Endothelial cell of umbilical vein (primary cell): ENCODE measurements at regions not wholly inside any gene's neighbourhood (a gene's known extent, or its start where the extent isn't known, plus 50 kb on each side); places are given as distances from the start of the nearest gene placed in this dataset.

Experiments
- BruUV-seq: library from RNA; stranded (reverse); fragments of 400-500 nt; replicated peaks from 2 replicates; lab custom pipeline; 2021; lab: Mats Ljungman, UMichigan
- CTCF ChIA-PET: fragments of 300-600, 350-600 bp; sonication (Branson Sonifier 250); formaldehyde crosslinking; loops from one replicate; lab custom pipeline; 2021; ENCODE audit warnings: antibody characterized with exemption, inconsistent platforms; lab: Charles Lee
- POLR2A ChIA-PET: fragments of 300-600, 350-600 bp; sonication (Branson Sonifier 250); formaldehyde crosslinking; loops from one replicate; lab custom pipeline; 2021; ENCODE audit warnings: antibody characterized with exemption, inconsistent platforms; lab: Charles Lee
- DNase-seq: peaks from one replicate; pipeline ENCODE4 v3.0.0-alpha.2; 2011; ENCODE audit warnings: low read depth, low spot score
- FAIRE-seq: peaks from 2 replicates; lab custom pipeline; 2011; peaks lifted over from hg19 to GRCh38; lab: Jason Lieb, UNC
- H2AFZ ChIP-seq: 2 replicates; pipeline ENCODE4 v1.6.0; 2012; ENCODE audit warnings: low read depth, low read length, control low read depth, inconsistent platforms
- H3K27ac ChIP-seq: 2 replicates; pipeline ENCODE4 v1.5.1; 2011; ENCODE audit warnings: low read depth, mild to moderate bottlenecking, control low read depth, low read length, moderate library complexity; ENCODE audit not compliant: insufficient read depth
- H3K27me3 ChIP-seq, 2 experiments: 2 replicates each; pipeline versions ENCODE4 v1.6.0 to v1.6.1; 2011; ENCODE audit warnings: low read length in 2 of 2, mixed read lengths in 1 of 2; ENCODE audit not compliant: control insufficient read depth in 2 of 2, insufficient read depth in 2 of 2
- H3K36me3 ChIP-seq, 2 experiments: 2 replicates in 1 of 2; 3 replicates in 1 of 2; pipeline ENCODE4 v1.5.1; 2011; ENCODE audit warnings: low read length in 2 of 2, mild to moderate bottlenecking in 1 of 2, moderate library complexity in 1 of 2; ENCODE audit not compliant: control insufficient read depth in 2 of 2, insufficient read depth in 2 of 2; ENCODE audit errors: extremely low read depth in 1 of 2
- H3K4me1 ChIP-seq: 3 replicates; pipeline ENCODE4 v1.5.1; 2011; ENCODE audit warnings: mild to moderate bottlenecking, low read length; ENCODE audit not compliant: control insufficient read depth, insufficient read depth; ENCODE audit errors: extremely low read depth
- H3K4me2 ChIP-seq: 2 replicates; pipeline ENCODE4 v1.6.1; 2011; ENCODE audit warnings: low read length, control low read depth, mixed read lengths; ENCODE audit not compliant: insufficient read depth
- H3K4me3 ChIP-seq, 3 experiments: fragments of 200-600 bp in 1 of 3; sonication (generic), shearing (Covaris generic) in 1 of 3; replicated peaks in 1 of 3; 2 replicates each; pipeline ENCODE4 v1.5.1; 2011 to 2016; ENCODE audit warnings: control low read depth in 3 of 3, low read length in 3 of 3, mild to moderate bottlenecking in 2 of 3, inconsistent platforms in 1 of 3, low read depth in 1 of 3, moderate library complexity in 1 of 3; ENCODE audit not compliant: insufficient read depth in 1 of 3
- H3K79me2 ChIP-seq: 2 replicates; pipeline ENCODE4 v1.6.0; 2012; ENCODE audit warnings: low read length, inconsistent platforms; ENCODE audit not compliant: control insufficient read depth, insufficient read depth
- H3K9ac ChIP-seq: replicated peaks from 2 replicates; pipeline ENCODE3; 2011; ENCODE audit warnings: low read length, control low read depth; ENCODE audit not compliant: insufficient read depth; ENCODE audit errors: extremely low read depth
- H3K9me1 ChIP-seq: replicated peaks from 3 replicates; pipeline ENCODE4 v1.6.0; 2011; ENCODE audit warnings: mild to moderate bottlenecking, low read length; ENCODE audit not compliant: control insufficient read depth, insufficient read depth; ENCODE audit errors: extremely low read depth
- H3K9me3 ChIP-seq: replicated peaks from 2 replicates; pipeline ENCODE4 v1.5.1; 2012; ENCODE audit warnings: low read length, inconsistent platforms; ENCODE audit not compliant: control insufficient read depth, insufficient read depth
- H4K20me1 ChIP-seq: replicated peaks from 2 replicates; pipeline ENCODE3; 2011; ENCODE audit warnings: mild to moderate bottlenecking, low read length; ENCODE audit not compliant: control insufficient read depth, insufficient read depth; ENCODE audit errors: extremely low read depth
- EZH2 ChIP-seq: IDR thresholded peaks from 2 replicates; pipeline ENCODE4 v1.6.1; 2012; ENCODE audit warnings: borderline replicate concordance, low read depth, mild to moderate bottlenecking, moderate library complexity, low read length, inconsistent platforms; ENCODE audit not compliant: severe bottlenecking
- FOS ChIP-seq: IDR thresholded peaks from 2 replicates; pipeline ENCODE4 v1.6.1; 2011; ENCODE audit warnings: mild to moderate bottlenecking, low read length, moderate library complexity, borderline replicate concordance; ENCODE audit not compliant: insufficient read depth
- GATA2 ChIP-seq: IDR thresholded peaks from 2 replicates; pipeline ENCODE4 v1.7.0; 2011; ENCODE audit warnings: low read depth, mild to moderate bottlenecking, moderate library complexity, mixed read lengths, low read length; ENCODE audit not compliant: insufficient read length, insufficient read depth
- JUN ChIP-seq: IDR thresholded peaks from 2 replicates; pipeline ENCODE4 v1.6.1; 2011; ENCODE audit warnings: borderline replicate concordance, low read depth; ENCODE audit not compliant: insufficient read length, insufficient read depth
- MYC ChIP-seq: IDR thresholded peaks from one replicate; pipeline ENCODE4 v1.6.1; 2011; ENCODE audit warnings: mild to moderate bottlenecking, low read depth, low read length
- POLR2A ChIP-seq: IDR thresholded peaks from 2 replicates; pipeline ENCODE4 v1.6.1; 2012; ENCODE audit warnings: low read depth, mild to moderate bottlenecking, control low read depth, low read length
- POLR2AphosphoS5 ChIP-seq: IDR thresholded peaks from 2 replicates; pipeline ENCODE4 v1.6.1; 2012; ENCODE audit warnings: low read depth, mild to moderate bottlenecking, control low read depth, low read length, moderate library complexity; ENCODE audit not compliant: insufficient read depth
- dilution Hi-C: fragments of 300-500 bp; cut with MboI; formaldehyde crosslinking; loops from one replicate; pipeline ENCODE4 v1.15.0; 2019; ENCODE audit warnings: low sequenced_read_pairs; ENCODE audit not compliant: extremely low pct_ligation_motif_present
- intact Hi-C: fragments of 100-400 bp; cut with micrococcal nuclease; formaldehyde crosslinking; loops from one replicate; pipeline ENCODE4 v1.10.0; 2022
- TF ChIP-seq, protein P1 (sequence below): IDR thresholded peaks from 2 replicates; pipeline ENCODE4 v1.6.1; 2011; ENCODE audit not compliant: insufficient read depth, insufficient read length
- TF ChIP-seq, protein P2 (sequence below), 2 donors: IDR thresholded peaks; 1 replicate in 1 of 2; 2 replicates in 1 of 2; pipeline ENCODE4 v1.5.1; 2011; ENCODE audit warnings: low read length in 2 of 2, mild to moderate bottlenecking in 2 of 2, moderate library complexity in 2 of 2, control low read depth in 1 of 2, inconsistent platforms in 1 of 2, low read depth in 1 of 2; ENCODE audit not compliant: insufficient read depth in 1 of 2; ENCODE audit errors: extremely low read depth in 1 of 2

DNA sequence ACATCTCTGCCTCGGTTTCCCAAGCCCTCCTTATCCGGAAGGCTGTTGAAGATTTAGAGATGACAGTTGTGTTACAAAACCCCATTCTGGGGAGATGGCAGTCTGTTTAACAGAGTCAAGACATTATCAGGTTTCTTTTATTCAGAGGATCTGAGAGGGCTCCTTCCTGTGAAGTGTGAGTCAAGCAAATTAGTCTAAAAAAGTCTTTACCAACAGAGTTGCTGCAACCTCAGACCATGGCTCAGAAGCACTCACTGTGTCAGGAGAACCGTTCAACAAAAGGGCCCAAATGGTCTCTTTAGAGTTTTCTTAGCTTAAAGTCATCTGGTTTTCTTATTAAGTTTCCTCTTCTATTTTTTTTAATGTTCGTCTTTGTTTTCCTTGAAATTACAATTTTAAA is 717.8 kb downstream of the EPM2A start:
- intact Hi-C loops: no loop called here

DNA sequence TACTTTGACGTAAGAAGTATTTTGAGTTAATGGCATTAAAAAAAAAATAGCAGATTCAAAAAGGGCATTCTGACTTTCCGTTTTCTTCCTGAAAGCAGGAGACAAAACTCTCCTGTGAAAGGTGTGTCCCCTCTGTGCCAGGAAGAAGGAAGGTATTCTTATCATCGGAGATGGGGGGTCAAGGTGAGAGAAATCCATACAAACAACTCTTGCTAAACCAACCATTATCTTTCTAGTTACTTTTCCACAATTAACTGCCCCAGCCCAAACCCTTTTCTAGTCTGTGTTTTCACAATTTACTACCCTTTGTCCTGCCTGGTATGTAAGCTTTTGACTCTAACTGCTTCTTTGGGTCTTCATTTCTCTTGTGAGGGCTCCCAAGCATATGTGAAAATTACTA is 717.3 kb downstream of the EPM2A start:
- TF ChIP-seq, protein P1, sequence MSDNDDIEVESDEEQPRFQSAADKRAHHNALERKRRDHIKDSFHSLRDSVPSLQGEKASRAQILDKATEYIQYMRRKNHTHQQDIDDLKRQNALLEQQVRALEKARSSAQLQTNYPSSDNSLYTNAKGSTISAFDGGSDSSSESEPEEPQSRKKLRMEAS: no peak
- TF ChIP-seq GATA2: no peak
- no peak for TF ChIP-seq POLR2AphosphoS5
- TF ChIP-seq, protein P2, sequence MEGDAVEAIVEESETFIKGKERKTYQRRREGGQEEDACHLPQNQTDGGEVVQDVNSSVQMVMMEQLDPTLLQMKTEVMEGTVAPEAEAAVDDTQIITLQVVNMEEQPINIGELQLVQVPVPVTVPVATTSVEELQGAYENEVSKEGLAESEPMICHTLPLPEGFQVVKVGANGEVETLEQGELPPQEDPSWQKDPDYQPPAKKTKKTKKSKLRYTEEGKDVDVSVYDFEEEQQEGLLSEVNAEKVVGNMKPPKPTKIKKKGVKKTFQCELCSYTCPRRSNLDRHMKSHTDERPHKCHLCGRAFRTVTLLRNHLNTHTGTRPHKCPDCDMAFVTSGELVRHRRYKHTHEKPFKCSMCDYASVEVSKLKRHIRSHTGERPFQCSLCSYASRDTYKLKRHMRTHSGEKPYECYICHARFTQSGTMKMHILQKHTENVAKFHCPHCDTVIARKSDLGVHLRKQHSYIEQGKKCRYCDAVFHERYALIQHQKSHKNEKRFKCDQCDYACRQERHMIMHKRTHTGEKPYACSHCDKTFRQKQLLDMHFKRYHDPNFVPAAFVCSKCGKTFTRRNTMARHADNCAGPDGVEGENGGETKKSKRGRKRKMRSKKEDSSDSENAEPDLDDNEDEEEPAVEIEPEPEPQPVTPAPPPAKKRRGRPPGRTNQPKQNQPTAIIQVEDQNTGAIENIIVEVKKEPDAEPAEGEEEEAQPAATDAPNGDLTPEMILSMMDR (IDR thresholded peaks at IDR 0.05; ENCODE audit: extremely low read depth in 1 of 2, insufficient read depth in 1 of 2, low read depth in 1 of 2, low read length in 2 of 2): no peak
- TF ChIP-seq POLR2A: no peak
- no peak for TF ChIP-seq MYC
- no peak for TF ChIP-seq FOS
- TF ChIP-seq EZH2: no peak
- no peak for TF ChIP-seq JUN
- Histone ChIP-seq H3K4me1 (peaks cover 11% of the 10 kb centered on the region), H3K27ac (no peak overlapping the region), H3K79me2 (no peaks in the 10 kb centered on the region), H3K36me3 (no peaks in the 10 kb centered on the region), H3K9ac (no peak overlapping the region), H3K27me3 (no peaks in the 10 kb centered on the region), H3K4me3 (no peak overlapping the region), H4K20me1 (no peaks in the 10 kb centered on the region), H3K4me2 (no peak overlapping the region), H3K9me3 (no peaks in the 10 kb centered on the region), H2AFZ (no peak overlapping the region), H3K9me1 (no peaks in the 10 kb centered on the region)
- CTCF ChIA-PET: no interaction called here
- dilution Hi-C loops (no loop called here), intact Hi-C loops (no loop called here)
- no peak for FAIRE-seq
- POLR2A ChIA-PET: no interaction called here
- no TSS peak for BruUV-seq
- DNase-seq: no peak

More for the DNA sequence above, 717.8 kb downstream of the EPM2A start:
- no TSS peak for BruUV-seq
- Histone ChIP-seq H3K4me3 (no peak overlapping the region), H3K9me1 (no peaks in the 10 kb centered on the region), H2AFZ (peak overlapping the region; percentile 21), H3K27ac (no peak overlapping the region), H3K79me2 (no peaks in the 10 kb centered on the region), H3K9me3 (no peaks in the 10 kb centered on the region), H3K36me3 (no peaks in the 10 kb centered on the region), H4K20me1 (no peaks in the 10 kb centered on the region), H3K9ac (no peak overlapping the region), H3K27me3 (no peaks in the 10 kb centered on the region), H3K4me1 (peaks cover 11% of the 10 kb centered on the region), H3K4me2 (no peak overlapping the region)
- dilution Hi-C loops: no loop called here
- FAIRE-seq (no peak), DNase-seq (no peak)
- TF ChIP-seq, protein P1: no peak
- TF ChIP-seq JUN: no peak
- TF ChIP-seq FOS: peak; percentile 4
- TF ChIP-seq, protein P2 (IDR thresholded peaks at IDR 0.05; ENCODE audit: extremely low read depth in 1 of 2, insufficient read depth in 1 of 2, low read depth in 1 of 2, low read length in 2 of 2): no peak
- no peak for TF ChIP-seq EZH2
- POLR2A ChIA-PET: no interaction called here
- CTCF ChIA-PET: no interaction called here
